Right ventricle myocardium superior (tissue), 1 donor: ENCODE measurements at regions not wholly inside any gene's neighbourhood (a gene's known extent, or its start where the extent isn't known, plus 50 kb on each side); places are given as distances from the start of the nearest gene placed in this dataset.
"Not testable (repeated sequence)": the region's sequence is repeated elsewhere in the genome, so short reads cannot be mapped to it uniquely, and the experiment has no call there.

Experiments
- ATAC-seq: fragments of 200-7000 bp; cut with Tn5 transposase; one replicate; pipeline ENCODE4 v1.9.1; 2020; ENCODE audit warnings: mild to moderate bottlenecking; ENCODE audit not compliant: poor library complexity
- DNase-seq: peaks from one replicate; pipeline ENCODE4 v3.0.0-alpha.2; 2020
- intact Hi-C: fragments of 100-400 bp; cut with DNase I; formaldehyde crosslinking; loops from one replicate; pipeline ENCODE4 v1.11.2; 2022
- donor health status: DM: no; HTN: yes; CAD: no; lungs with severe emphysema.

DNA sequence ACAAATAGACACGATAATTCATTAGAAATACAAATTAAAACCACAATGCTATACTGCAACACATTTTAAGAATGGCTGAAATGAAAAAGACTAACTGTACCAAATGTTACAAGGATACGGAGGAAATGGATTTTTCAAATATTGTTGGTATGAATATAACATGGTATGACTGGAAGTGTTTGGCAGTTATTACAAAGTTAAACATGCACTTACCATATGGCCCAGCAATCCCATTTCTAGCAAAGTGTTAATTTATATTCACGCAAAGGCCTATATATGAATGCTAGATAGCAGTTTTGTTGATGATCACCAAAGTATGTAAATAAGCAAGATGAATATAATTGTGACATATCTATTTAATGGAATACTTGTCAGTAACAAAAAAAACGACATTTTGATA lies 497.8 kb upstream of the FSIP2 start:
- intact Hi-C loops, result no loop called here
- no peak for DNase-seq
- no peak for ATAC-seq

DNA sequence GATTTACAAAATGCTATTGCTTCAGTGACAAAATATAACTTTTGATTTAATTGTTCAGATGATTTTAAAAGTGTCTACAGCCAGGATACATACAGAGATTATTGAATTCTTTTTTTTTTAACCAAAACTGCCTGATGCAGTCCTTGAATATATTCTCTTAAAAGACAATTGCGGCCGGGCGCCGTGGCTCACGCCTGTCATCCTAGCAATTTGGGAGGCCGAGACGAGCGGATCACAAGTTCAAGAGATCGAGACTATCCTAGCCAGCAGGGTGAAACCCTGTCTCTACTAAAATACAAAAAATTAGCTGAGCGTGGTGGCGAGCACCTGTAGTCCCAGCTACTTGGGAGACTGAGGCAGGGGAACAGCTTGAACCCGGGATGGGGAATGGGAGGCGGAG lies 497.0 kb upstream of the FSIP2 start:
- intact Hi-C loops, result no loop called here
- DNase-seq (no peak), ATAC-seq (no peak)

DNA sequence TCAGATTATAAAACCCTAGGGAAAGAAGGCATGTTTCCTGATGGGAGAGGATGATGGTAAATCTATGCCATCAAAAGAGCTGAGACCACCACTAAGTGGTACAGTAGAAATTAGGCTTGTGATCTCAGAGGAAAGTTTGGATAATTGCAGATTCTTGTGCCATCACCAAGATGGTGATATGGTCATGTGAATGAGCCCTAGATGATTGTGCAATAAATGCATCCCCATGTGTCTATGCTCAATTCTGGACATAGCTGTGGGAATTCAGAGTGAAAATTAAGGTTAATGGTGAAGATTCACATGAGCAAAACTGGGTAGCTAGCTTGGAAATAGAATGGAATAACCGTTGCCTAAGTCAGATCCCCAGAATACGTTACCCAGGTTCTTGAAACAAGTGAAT lies 496.1 kb upstream of the FSIP2 start:
- no peak for DNase-seq
- intact Hi-C loops, result no loop called here
- no peak for ATAC-seq

DNA sequence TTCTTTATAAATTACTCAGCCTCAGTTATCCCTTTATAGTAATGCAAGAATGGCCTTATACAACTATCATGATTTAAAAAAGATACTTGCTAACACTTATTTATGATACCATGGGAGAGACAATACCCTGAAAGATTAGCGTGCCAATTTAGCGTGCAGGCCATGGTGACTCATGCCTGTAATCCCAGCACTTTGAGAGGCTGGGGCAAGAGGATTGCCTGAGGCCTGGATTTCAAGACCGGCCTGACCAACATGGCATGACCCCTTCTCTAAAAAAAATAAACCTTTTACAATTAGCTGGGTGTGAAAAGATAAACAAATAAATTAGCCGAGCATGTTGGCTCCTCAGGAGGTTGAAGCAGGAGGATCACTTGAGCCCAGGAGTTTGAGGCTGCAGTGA lies 493.4 kb upstream of the FSIP2 start:
- DNase-seq (no peak), ATAC-seq (no peak)
- intact Hi-C loops, result no loop called here

DNA sequence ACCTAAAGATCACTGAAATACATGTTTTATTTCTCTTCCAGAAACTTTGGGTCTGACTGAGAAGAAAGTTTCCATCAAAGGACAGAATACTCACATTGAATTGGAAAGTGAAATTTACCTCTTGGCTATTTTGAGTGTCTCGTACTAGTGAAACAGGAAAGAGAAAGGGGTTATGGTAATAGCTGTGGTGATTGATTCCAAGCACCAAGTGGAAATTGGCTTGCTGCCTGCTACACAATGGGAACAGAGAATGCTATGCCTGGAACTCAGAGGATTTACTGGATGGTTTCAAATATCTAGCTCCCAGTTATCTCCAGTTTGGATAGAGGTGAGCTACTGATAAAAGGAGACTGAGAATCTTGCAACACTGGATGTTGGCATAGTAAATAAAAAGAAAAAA lies 492.8 kb upstream of the FSIP2 start:
- ATAC-seq (no peak), DNase-seq (no peak)
- intact Hi-C loops, result no loop called here

DNA sequence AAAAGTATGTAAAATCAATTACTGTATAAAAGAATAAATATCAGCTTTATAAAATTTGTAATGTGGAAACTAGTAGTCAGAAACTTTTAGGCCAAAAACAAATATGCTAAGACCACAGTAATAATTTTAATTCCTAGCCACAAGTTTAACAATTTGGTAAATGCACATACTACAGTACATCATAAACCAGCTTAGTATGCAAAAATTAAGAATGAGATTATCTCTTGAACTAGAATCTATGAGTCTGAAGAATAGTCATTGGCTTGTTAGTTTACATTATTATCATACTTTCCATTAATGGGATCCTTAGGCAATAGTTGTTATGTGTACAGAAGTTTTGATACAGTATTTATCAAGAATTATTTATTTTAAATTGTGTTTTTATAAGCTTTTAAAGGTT lies 491.9 kb upstream of the FSIP2 start:
- intact Hi-C loops, result no loop called here
- DNase-seq, result no peak
- ATAC-seq, result no peak

DNA sequence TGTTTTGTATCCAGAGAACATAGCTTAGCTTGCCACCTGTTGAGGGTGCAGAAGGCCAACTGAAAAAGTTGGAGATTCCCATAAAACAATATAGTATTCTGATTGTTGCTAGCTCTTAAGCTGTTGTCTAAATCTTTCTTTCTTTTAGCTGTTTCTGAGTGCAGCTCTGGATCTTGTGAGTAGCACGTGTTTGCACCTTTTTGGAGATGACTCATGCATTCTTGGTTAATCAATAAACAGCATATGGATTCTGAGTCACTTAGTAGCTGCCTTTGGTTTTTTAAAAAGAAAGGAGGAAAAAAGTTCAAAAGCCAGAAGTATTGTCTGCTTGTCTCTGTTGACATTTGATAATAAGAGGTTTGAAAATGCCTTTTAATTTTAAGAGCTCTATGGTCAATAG lies 483.0 kb upstream of the FSIP2 start:
- intact Hi-C loops, result no loop called here
- DNase-seq (no peak), ATAC-seq (no peak)

DNA sequence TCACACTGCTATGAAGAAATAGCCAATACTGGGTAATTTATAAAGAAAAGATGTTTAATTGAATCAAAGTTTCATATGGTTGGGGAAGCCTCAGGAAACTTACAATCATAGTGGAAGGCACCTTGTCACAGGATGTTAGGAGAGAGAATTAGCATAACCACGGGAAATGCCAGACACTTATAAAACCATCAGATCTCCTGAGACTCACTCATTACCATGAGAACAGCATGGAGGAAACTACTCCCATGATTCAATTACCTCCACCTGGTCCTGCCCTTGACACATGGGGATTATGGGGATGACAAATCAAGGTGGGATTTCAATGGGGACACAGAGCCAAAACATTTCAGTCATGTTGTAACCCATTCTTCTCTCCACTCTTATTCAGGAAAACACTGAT lies 472.9 kb upstream of the FSIP2 start:
- DNase-seq (no peak), ATAC-seq (no peak)
- intact Hi-C loops, result no loop called here

DNA sequence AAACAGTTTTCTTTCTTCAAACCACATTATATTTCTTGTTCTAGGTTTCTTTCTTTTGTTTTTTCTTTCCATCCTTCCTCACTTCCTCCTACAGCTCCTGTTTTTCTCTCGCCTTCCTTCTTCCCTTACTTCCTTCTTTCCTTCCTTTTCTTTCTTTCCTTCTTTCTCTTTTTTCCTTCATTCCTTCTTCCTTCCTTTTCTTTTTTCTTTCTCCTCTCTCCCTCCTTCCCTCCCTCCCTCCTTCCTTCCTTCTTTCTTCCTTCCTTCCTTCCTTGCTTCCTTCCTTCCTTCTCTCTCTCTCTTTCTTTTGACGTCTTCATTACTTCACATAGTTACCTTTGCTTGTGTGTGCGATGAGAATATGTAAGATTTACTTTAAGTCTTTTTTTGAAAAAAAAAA lies 470.0 kb upstream of the FSIP2 start:
- ATAC-seq (no peak), DNase-seq (no peak)
- intact Hi-C loops, result no loop called here

DNA sequence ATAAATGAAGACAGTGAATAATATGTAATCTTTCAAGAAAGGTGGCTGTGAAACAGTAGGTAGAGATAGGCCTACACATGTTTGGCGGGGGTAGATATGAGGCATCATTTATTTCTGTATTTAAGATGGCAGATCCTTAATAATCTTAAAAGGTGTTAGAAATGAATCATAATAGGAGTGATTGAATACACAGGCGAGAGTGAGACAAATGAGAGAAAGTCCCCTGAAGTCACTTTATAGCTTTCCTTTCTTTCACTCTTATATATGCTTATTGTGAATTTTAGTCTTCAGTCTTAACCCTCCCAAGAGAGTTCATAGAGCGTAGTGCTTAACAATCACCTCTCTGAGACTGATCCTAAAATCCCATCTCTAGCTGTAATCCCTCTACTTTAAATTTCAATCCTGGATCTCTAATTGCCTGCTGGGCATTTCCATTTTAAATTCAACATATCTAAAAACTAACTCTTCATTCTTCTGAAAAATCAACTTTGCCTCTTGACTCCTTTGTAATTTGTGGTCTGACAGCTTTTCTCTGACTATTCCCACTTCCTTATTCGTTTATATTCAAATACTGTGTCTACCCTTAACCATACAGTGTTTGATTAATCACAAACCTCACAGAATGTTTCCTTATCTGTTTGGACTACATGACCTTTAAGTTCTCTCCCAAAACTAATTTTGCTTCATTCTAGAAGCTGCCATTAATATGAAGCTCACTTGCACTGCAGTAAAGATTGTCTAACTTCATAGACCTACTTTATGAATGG lies 463.7 kb upstream of the FSIP2 start:
- DNase-seq, result no peak
- intact Hi-C loops, result no loop called here
- no peak for ATAC-seq

DNA sequence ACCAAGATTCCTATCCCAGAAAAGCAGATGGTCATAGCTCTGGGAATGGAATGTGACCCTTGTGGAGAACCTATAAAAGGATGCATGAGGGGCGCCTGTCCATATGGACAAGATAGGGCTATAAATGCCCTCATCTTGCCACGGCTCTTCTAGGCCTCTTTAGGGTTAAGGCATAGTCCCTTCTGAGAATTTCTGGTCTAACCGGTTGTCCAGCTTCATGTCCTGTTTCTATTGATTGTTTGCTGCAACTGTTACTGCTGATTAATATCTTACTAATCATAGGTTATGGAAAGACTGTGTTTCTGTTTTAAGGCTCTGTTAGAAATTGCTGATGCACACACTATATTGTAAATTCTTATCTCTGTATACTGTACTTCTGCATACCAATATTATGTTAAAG lies 462.6 kb upstream of the FSIP2 start:
- DNase-seq, ATAC-seq, intact Hi-C loops: not testable (repeated sequence)

DNA sequence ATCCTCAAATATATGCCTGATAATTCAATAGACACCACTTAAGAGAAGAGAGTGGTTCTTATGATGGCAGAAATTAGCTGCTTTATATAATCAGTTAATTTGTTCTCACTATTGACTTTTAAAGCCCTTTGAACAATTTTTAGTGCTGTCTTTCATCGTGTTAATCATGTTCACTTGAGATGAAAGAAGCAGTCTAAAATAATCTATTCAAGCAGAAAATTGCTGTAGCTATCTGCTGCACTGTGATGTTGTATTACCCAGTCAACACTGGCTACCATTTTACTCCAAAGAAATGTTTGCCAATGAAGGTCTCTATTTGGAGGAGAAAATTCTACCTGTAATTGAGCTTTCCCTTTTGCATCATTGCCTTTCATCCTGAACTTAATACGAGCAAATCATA lies 459.8 kb upstream of the FSIP2 start:
- no peak for ATAC-seq
- intact Hi-C loops, result no loop called here

DNA sequence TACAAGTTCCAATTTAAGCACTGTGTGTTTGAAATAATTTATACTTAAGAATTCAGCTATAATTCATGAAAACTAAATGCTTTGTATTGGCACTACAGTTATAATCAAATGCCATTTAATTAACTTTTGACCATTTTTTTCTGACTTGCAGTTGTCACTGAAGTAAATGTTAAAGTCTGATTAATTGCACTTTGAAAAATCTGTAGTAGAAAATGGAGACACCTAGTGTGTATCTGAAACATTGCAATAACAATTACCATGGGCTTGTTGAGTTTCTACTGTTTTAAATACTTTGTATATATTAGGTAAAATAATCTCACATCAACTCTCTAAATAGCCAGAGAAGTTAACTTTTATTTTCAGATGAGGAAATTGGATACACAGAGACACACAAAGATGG lies 458.6 kb upstream of the FSIP2 start:
- no peak for ATAC-seq
- intact Hi-C loops, result no loop called here
- DNase-seq, result no peak

More for the DNA sequence above, 459.8 kb upstream of the FSIP2 start:
- no peak for DNase-seq

DNA sequence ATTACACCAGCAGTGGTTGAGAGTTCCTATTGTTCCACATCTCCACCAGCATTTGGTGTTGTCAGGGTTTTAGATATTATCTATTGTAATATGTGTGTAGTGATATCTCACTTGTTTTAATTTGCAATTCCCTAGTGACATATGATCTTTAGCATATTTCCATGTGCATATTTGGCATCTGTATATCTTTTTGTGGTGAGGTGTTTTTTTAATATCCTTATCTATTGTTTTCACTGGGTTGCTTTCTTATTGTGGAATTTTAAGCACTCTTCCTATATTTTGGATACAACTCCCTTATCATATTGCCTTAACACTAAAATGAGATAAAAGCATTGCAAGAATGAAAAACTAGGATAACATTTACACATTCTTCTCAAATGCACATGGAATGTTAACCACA lies 453.9 kb upstream of the FSIP2 start:
- DNase-seq (no peak), ATAC-seq (no peak)
- intact Hi-C loops, result no loop called here

DNA sequence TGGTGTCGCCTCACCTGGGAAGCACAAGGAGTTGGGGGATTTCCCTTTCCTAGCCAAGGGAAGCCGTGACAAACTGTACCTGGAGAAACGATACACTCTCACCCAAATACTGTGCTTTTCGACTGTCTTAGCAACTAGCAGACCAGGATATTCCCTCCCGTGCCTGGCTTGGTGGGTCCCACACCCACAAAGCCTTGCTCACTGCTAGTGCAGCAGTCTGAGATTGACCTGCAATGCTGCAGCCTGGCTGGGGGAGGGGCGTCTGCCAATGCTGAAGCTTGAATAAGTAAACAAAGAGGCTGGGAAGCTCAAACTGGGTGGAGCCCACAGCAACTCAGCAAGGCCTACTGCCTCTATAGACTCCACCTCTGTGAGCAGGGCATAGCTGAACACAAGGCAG lies 448.6 kb upstream of the FSIP2 start:
- ATAC-seq, intact Hi-C loops, DNase-seq: not testable (repeated sequence)

DNA sequence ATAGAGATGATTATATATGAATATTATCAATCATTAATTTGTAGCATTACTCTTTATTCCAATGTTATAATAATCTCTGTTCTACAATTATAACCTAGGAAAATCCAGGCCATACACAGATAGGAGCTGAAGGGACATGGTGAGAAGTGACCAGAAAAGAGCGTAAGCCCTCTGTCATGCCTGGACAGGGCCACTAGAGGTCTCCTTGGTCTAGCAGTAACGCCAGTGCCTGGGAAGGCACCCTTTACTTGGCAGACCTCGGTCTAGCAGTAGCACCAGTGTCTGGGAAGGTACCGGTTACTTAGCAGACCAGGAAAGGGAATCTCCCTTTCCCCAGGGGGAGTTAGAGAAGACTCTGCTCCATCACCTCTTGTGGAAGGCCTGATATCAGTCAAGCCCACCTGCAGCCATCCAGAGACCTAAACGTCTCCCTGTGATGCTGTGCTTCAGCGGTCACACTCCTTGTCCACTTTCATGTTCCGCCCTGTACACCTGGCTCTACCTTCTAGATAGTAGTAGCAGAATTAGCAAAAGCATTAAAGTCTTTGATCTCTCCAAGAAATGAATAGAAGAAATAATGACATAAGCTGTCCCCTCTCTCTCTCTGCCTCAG lies 447.5 kb upstream of the FSIP2 start:
- intact Hi-C loops, result no loop called here
- DNase-seq, result peak; percentile 45
- ATAC-seq, result peak; percentile 63

DNA sequence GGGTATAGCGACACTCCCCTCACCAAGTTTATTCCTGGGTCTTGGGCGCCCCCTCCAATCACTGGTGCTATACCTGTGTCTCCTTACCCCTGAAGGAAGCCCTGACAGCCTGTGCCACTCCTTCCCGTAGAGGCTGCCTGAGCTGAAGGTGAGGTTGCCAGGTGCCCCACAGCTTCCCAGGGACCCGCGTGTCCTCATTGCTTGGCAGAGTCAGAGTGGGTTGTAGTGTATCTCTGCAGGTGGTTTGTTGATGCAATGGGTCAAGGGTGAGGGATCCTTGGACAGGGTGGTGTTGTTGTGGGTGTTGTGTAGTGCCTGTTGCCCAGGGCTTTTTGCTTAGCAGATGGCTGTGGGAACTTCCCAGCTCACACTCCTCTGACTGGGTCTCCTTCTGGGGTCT lies 438.7 kb upstream of the FSIP2 start:
- DNase-seq (no peak), ATAC-seq (no peak)
- intact Hi-C loops, result no loop called here

DNA sequence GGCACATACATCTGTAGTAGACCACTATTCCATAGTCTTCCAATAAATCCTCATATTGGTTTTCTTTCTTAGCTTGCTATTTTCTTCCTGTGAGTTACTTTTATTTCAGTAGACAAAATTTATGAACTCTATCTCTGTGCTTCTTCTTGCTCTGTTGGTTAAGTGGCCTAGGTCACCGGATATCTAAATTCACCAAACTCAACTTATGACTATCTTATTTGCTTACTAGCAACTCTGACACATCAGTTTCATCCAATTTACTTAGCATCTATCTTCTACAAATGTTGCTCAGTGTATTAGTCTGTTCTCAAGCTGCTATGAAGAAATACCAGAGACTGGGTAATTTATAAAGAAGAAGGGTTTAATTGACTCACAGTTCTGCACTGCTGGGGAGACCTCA lies 432.5 kb upstream of the FSIP2 start:
- no peak for ATAC-seq
- intact Hi-C loops, result no loop called here

DNA sequence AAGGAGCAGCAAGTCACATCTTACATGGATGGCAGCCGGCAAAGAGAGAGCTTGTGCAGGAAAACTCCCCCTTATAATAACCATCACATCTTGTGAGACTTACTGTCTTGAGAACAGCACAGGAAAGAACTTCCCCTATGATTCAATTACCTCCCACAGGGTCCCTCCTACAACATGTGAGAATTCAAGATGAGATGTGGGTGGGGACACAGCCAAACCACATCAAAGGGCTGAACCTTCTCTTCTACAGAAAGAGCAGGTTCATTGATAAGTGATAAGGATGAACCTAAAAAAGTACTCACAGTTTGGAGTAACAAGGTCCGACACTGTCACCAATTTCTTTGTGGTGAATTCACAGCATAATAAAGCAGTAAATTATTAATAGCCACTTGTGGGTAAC lies 422.2 kb upstream of the FSIP2 start:
- no peak for DNase-seq
- no peak for ATAC-seq
- intact Hi-C loops, result no loop called here

More for the DNA sequence above, 432.5 kb upstream of the FSIP2 start:
- DNase-seq, result no peak

DNA sequence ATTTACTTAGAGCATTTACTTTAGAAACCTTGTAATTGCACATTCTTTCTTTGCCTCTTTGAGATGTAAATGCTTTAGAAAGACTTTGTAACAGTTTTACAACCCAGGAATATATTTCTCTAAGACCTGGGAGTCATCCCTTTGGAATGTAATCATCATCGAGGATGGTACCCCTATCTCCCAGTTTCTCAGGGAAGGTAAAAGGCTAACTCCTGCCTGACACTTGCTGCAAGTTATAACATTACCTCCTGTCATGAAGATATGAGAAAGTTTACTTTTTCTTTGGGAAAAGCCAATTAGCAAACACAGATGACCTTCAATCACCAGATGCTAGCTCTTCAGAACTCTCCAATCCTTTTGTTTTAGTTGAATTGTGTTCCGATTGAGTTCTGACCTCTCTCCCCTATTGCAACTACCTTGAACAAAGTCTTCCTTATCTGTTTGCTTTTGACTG lies 420.3 kb upstream of the FSIP2 start:
- intact Hi-C loops, result no loop called here
- DNase-seq (no peak), ATAC-seq (no peak)

DNA sequence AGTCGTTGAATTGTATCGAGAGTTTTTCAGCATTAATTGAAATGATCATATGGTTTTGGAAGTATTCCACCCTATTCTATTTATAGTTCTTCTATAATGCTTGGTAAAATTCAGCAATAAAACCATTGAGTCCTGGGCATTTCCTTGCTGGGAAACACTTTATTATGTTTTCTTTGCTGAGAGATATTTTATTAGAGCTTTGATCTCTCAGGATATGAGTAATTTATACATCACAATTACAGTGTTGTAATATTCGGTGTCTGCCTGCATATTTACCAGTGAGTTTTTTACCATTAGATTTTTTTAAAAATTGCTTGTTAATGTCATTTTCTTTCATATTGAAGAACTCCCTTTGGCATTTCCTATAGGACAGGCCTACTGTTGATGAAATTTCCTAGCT lies 402.7 kb upstream of the FSIP2 start:
- DNase-seq (no peak), ATAC-seq (no peak)
- intact Hi-C loops, result no loop called here
